GM12878 (cell line): ENCODE measurements at regions not wholly inside any gene's neighbourhood (a gene's known extent, or its start where the extent isn't known, plus 50 kb on each side); places are given as distances from the start of the nearest gene placed in this dataset.

Experiments
- ATAC-seq: fragments of 200-7000 bp; cut with Tn5 transposase; 3 replicates; pipeline ENCODE4 v1.9.1; 2020; ENCODE audit warnings: mild to moderate bottlenecking, moderate library complexity
- BruUV-seq: library from RNA; stranded (reverse); fragments of 400-500 nt; replicated peaks from 2 replicates; lab custom pipeline; 2021; lab: Mats Ljungman, UMichigan
- CTCF ChIA-PET: fragments of 300-600 bp; sonication (Branson Sonifier 250); formaldehyde crosslinking; extraction: SDS; loops from one replicate; lab custom pipeline; 2021; ENCODE audit warnings: inconsistent platforms; lab: Yijun Ruan, JAX
- POLR2A ChIA-PET: fragments of 350-600 bp; formaldehyde crosslinking; extraction: SDS; loops from one replicate; lab custom pipeline; 2021; ENCODE audit warnings: inconsistent platforms; lab: Charles Lee
- RAD21 ChIA-PET: fragments of 300-600 bp; sonication (Branson Sonifier 250); formaldehyde crosslinking; loops from one replicate; lab custom pipeline; 2023; ENCODE audit warnings: antibody characterized with exemption; ENCODE audit not compliant: unreplicated experiment; lab: Charles Lee
- SMC1A ChIA-PET: fragments of 300-600 bp; sonication (Branson Sonifier 250); formaldehyde crosslinking; loops from one replicate; lab custom pipeline; 2023; ENCODE audit not compliant: unreplicated experiment, uncharacterized antibody; lab: Charles Lee
- DNase-seq: peaks from one replicate; pipeline ENCODE4 v3.0.0-alpha.2; 2011; ENCODE audit warnings: low read depth, low spot score
- FAIRE-seq: peaks from 3 replicates; lab custom pipeline; 2011; peaks lifted over from hg19 to GRCh38; lab: Jason Lieb, UNC
- H2AFZ ChIP-seq: 2 replicates; pipeline ENCODE4 v1.6.0; 2011; ENCODE audit warnings: low read depth, low read length, control low read depth; ENCODE audit not compliant: control insufficient read depth
- H3K27ac ChIP-seq: 2 replicates; pipeline ENCODE4 v1.5.1; 2011; ENCODE audit warnings: control low read depth; ENCODE audit not compliant: control insufficient read depth, insufficient read depth
- H3K27me3 ChIP-seq, 2 experiments: replicated peaks in 1 of 2; 2 replicates each; pipeline versions ENCODE4 v1.6.0 to v1.6.1; 2011; ENCODE audit warnings: low read length in 1 of 2; ENCODE audit not compliant: control insufficient read depth in 2 of 2, insufficient read depth in 2 of 2
- H3K36me3 ChIP-seq, 2 experiments: 2 replicates each; pipeline ENCODE4 v1.5.1; 2011; ENCODE audit warnings: low read length in 1 of 2; ENCODE audit not compliant: control insufficient read depth in 2 of 2, insufficient read depth in 2 of 2
- H3K4me1 ChIP-seq: 2 replicates; pipeline ENCODE4 v1.6.1; 2011; ENCODE audit warnings: mild to moderate bottlenecking, low read length, moderate library complexity, mixed read lengths; ENCODE audit not compliant: control insufficient read depth, insufficient read depth
- H3K4me2 ChIP-seq: 2 replicates; pipeline ENCODE4 v1.6.0; 2011; ENCODE audit warnings: control low read depth; ENCODE audit not compliant: control insufficient read depth, insufficient read depth
- H3K4me3 ChIP-seq: fragments of 200-600 bp; sonication (generic); 2 replicates; pipeline ENCODE4 v1.5.1; 2016
- H3K79me2 ChIP-seq: 2 replicates; pipeline ENCODE4 v1.6.0; 2011; ENCODE audit warnings: low read length; ENCODE audit not compliant: control insufficient read depth, insufficient read depth
- H3K9ac ChIP-seq: 2 replicates; pipeline ENCODE4 v1.8.0; 2011; ENCODE audit warnings: low read length, control low read depth, mixed read lengths; ENCODE audit not compliant: control insufficient read depth, insufficient read depth
- H3K9me3 ChIP-seq: replicated peaks from 3 replicates; pipeline ENCODE4 v1.5.1; 2011; ENCODE audit warnings: mild to moderate bottlenecking, low read length; ENCODE audit not compliant: control insufficient read depth, insufficient read depth
- H4K20me1 ChIP-seq: 2 replicates; pipeline ENCODE4 v1.6.0; 2011; ENCODE audit not compliant: control insufficient read depth, insufficient read depth
- BCL3 ChIP-seq: IDR thresholded peaks from 2 replicates; pipeline ENCODE4 v1.6.1; 2011; ENCODE audit warnings: borderline replicate concordance, low read depth, mild to moderate bottlenecking, moderate library complexity, low read length; ENCODE audit not compliant: insufficient read depth, poor library complexity, severe bottlenecking
- CEBPB ChIP-seq, 2 experiments: fragments of 150-350 bp in 1 of 2; IDR thresholded peaks; 2 replicates each; pipeline ENCODE4 v1.6.1; 2012 to 2014; ENCODE audit warnings: low read depth in 2 of 2, low read length in 2 of 2, borderline replicate concordance in 1 of 2, inconsistent platforms in 1 of 2
- EP300 ChIP-seq, 2 experiments: fragments of 150-350 bp in 1 of 2; IDR thresholded peaks; 2 replicates each; pipeline ENCODE4 v1.6.1; 2011 to 2012; ENCODE audit warnings: low read depth in 2 of 2, low read length in 2 of 2, borderline replicate concordance in 1 of 2, improper control_type of control experiment in 1 of 2, inconsistent platforms in 1 of 2; ENCODE audit not compliant: control insufficient read depth in 1 of 2
- HCFC1 ChIP-seq: fragments of 150-350 bp; IDR thresholded peaks from 2 replicates; pipeline ENCODE4 v1.6.1; 2014; ENCODE audit warnings: low read length
- IRF5 ChIP-seq: fragments of 450-650 bp; IDR thresholded peaks from 2 replicates; pipeline ENCODE4 v1.6.1; 2017; ENCODE audit warnings: borderline replicate concordance
- NBN ChIP-seq: fragments of 450-650 bp; IDR thresholded peaks from 2 replicates; pipeline ENCODE4 v1.6.1; 2016
- NFIC ChIP-seq: IDR thresholded peaks from 2 replicates; pipeline ENCODE4 v1.6.1; 2012; ENCODE audit warnings: low read depth, mild to moderate bottlenecking, inconsistent platforms, low read length, moderate library complexity
- SIN3A ChIP-seq: IDR thresholded peaks from 2 replicates; pipeline ENCODE4 v1.6.1; 2012; ENCODE audit warnings: low read depth, low read length, improper control_type of control experiment
- SREBF1 ChIP-seq: IDR thresholded peaks from 2 replicates; pipeline ENCODE4 v1.6.1; 2012; ENCODE audit warnings: mild to moderate bottlenecking, low read length
- SUPT20H ChIP-seq: IDR thresholded peaks from 2 replicates; pipeline ENCODE4 v1.6.1; 2011; ENCODE audit warnings: low read depth, mild to moderate bottlenecking, low read length, moderate library complexity, borderline replicate concordance; ENCODE audit not compliant: control insufficient read depth
- YY1 ChIP-seq: IDR thresholded peaks from 2 replicates; pipeline ENCODE4 v1.6.1; 2011; ENCODE audit warnings: low read depth, mild to moderate bottlenecking, low read length
- ZNF24 ChIP-seq: fragments of 450-650 bp; IDR thresholded peaks from 2 replicates; pipeline ENCODE4 v1.6.1; 2017; ENCODE audit warnings: antibody characterized with exemption, mild to moderate bottlenecking
- ZNF592 ChIP-seq: fragments of 450-650 bp; IDR thresholded peaks from 2 replicates; pipeline ENCODE4 v1.6.1; 2017; ENCODE audit warnings: mild to moderate bottlenecking, moderate library complexity
- WGBS: methylation state at CpG from one replicate; pipeline ENCODE4 v1.1.6; 2016; ENCODE audit warnings: low lambda C conversion rate; ENCODE audit not compliant: insufficient replicate concordance, insufficient coverage; ENCODE audit errors: missing lambda C conversion rate; 5-methylcytosine and 5-hydroxymethylcytosine counted together
- in situ Hi-C: fragments of 300-500 bp; cut with MboI; formaldehyde crosslinking; loops from 9 replicates; pipeline ENCODE4 v1.14.3; 2018; ENCODE audit warnings: mixed read lengths
- intact Hi-C: fragments of 100-400 bp; cut with micrococcal nuclease; formaldehyde crosslinking; loops from one replicate; pipeline ENCODE4 v1.14.2; 2022; ENCODE audit not compliant: unreplicated experiment

GRCh38 chr10:78925800-78926319 lies 142.9 kb upstream of the ZMIZ1 start (continued):
- no peak for TF ChIP-seq BCL3
- no peak for TF ChIP-seq NFIC
- TF ChIP-seq ZNF592, result no peak
- no peak for TF ChIP-seq ZNF24

GRCh38 chr10:78927257-78927995 lies 141.3 kb upstream of the ZMIZ1 start:
- no peak for FAIRE-seq
- no peaks in the 10 kb centered on the region for H3K36me3 ChIP-seq
- in situ Hi-C loops, result no loop called here
- ChIA-PET RAD21 (no interaction called here), CTCF (no interaction called here), POLR2A (no interaction called here), SMC1A (interaction anchor here (0.6 kb wide), 1 partner anchor 879 kb away, joined by 3 read pairs; no protein-coding TSS in a partner anchor)
- H4K20me1 ChIP-seq, result no peaks in the 10 kb centered on the region; the same call in 1 of the 2 replicates
- H3K4me2 ChIP-seq, result no peak overlapping the region
- H3K27ac ChIP-seq, result no peak overlapping the region
- 14% methylated on average over 11 of the region's 11 CpGs for WGBS
- no peak for ATAC-seq
- no peak overlapping the region for H3K4me3 ChIP-seq
- H3K4me1 ChIP-seq, result no peaks in the 10 kb centered on the region
- no peaks in the 10 kb centered on the region for H3K9me3 ChIP-seq
- DNase-seq, result no peak
- no peaks in the 10 kb centered on the region for H3K79me2 ChIP-seq
- no peak overlapping the region for H2AFZ ChIP-seq
- no TSS peak for BruUV-seq
- peaks cover 2 to 8% of the 10 kb centered on the region in 2 experiments for H3K27me3 ChIP-seq
- H3K9ac ChIP-seq, result no peak overlapping the region
- intact Hi-C loops, result no loop called here
- TF ChIP-seq CEBPB (IDR thresholded peaks at IDR 0.05; ENCODE audit: borderline replicate concordance in 1 of 2, low read depth in 2 of 2, low read length in 2 of 2) (no peak), SUPT20H (no peak), HCFC1 (no peak), EP300 (IDR thresholded peaks at IDR 0.05; ENCODE audit: borderline replicate concordance in 1 of 2, control insufficient read depth in 1 of 2, low read depth in 2 of 2, low read length in 2 of 2) (no peak), IRF5 (no peak), YY1 (no peak), NBN (no peak), BCL3 (no peak), SIN3A (no peak), SREBF1 (no peak)
